Esophagus squamous epithelium (tissue), 5 donors: ENCODE measurements at regions not wholly inside any gene's neighbourhood (a gene's known extent, or its start where the extent isn't known, plus 50 kb on each side); places are given as distances from the start of the nearest gene placed in this dataset.

ENCODE experiments used
- DNase-seq: peaks from one replicate; lab custom pipeline; 2025; lab: John Stamatoyannopoulos, UW
- H3K27ac ChIP-seq, 4 donors: fragments of 200-600 bp; sonication (generic); one replicate each; pipeline ENCODE4 v1.5.1; 2016 to 2019; ENCODE audit warnings: mild to moderate bottlenecking in 1 of 4
- H3K27me3 ChIP-seq, 4 donors: fragments of 200-600 bp; sonication (generic); 1 replicate in 3 of 4; 2 replicates in 1 of 4; pipeline versions ENCODE4 v1.5.1 to v1.6.0; 2017 to 2021; ENCODE audit warnings: antibody characterized with exemption in 1 of 4
- H3K36me3 ChIP-seq, 3 donors: fragments of 200-600 bp; sonication (generic); one replicate each; pipeline ENCODE4 v1.5.1; 2016 to 2019
- H3K4me1 ChIP-seq, 3 donors: fragments of 200-600 bp; sonication (generic); one replicate each; pipeline ENCODE4 v1.5.1; 2017 to 2019
- H3K4me3 ChIP-seq, 4 donors: fragments of 200-600 bp; sonication (generic); 1 replicate in 3 of 4; 2 replicates in 1 of 4; pipeline ENCODE4 v1.5.1; 2016 to 2019; ENCODE audit warnings: mild to moderate bottlenecking in 2 of 4, moderate library complexity in 1 of 4
- H3K9me3 ChIP-seq, 3 donors: fragments of 200-600 bp; sonication (generic); one replicate each; pipeline ENCODE4 v1.5.1; 2016 to 2019
- POLR2A ChIP-seq, 4 donors: fragments of 450-650 bp; IDR thresholded peaks; one replicate each; pipeline ENCODE4 v1.6.1; 2017; ENCODE audit warnings: antibody characterized with exemption in 4 of 4, mild to moderate bottlenecking in 4 of 4, moderate library complexity in 3 of 4
- WGBS, 2 donors: methylation state at CpG; one replicate each; pipeline ENCODE4 v1.1.5; 2018; 5-methylcytosine and 5-hydroxymethylcytosine counted together
- intact Hi-C: fragments of 100-400 bp; cut with DNase I; formaldehyde crosslinking; loops from one replicate; pipeline ENCODE4 v1.15.0; 2022
- TF ChIP-seq, protein P1 (sequence below), 6 experiments: fragments of 450-650 bp in 4 of 6; fragments of 200-600 bp in 2 of 6; sonication (generic) in 2 of 6; IDR thresholded peaks; one replicate each; pipeline ENCODE4 v1.5.1; 2016 to 2019; ENCODE audit warnings: antibody characterized with exemption in 6 of 6, mild to moderate bottlenecking in 4 of 6, moderate library complexity in 4 of 6
- donor health status: DM: yes; HTN: yes; CAD: no.

DNA sequence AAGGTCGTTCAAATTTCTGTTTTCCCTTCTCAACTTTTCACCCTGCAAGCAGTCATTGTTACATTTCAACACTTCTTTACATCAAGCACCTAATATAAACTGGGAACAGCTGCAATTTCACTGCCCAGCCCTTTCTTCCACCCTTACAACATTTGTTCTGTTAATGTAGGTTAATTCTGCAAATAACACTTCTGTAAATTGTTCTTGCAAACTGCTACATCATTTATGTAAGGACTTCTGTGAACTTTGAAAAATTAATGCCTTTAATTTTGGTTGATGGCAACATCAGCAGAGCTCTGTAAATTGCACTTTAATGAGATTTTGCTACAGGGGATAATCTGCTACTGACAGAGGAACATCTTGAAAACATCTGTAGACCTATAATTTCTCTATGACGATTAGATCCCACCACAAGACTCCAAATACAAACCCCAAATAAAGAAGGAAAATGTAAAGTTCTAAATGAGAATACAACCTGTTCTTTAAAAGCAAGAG is 93.5 kb downstream of the ZIC4 start:
- no peaks in the 10 kb centered on the region for H3K4me1 ChIP-seq
- no peaks in the 10 kb centered on the region for H3K36me3 ChIP-seq
- H3K4me3 ChIP-seq = no peak overlapping the region
- TF ChIP-seq, protein P1, sequence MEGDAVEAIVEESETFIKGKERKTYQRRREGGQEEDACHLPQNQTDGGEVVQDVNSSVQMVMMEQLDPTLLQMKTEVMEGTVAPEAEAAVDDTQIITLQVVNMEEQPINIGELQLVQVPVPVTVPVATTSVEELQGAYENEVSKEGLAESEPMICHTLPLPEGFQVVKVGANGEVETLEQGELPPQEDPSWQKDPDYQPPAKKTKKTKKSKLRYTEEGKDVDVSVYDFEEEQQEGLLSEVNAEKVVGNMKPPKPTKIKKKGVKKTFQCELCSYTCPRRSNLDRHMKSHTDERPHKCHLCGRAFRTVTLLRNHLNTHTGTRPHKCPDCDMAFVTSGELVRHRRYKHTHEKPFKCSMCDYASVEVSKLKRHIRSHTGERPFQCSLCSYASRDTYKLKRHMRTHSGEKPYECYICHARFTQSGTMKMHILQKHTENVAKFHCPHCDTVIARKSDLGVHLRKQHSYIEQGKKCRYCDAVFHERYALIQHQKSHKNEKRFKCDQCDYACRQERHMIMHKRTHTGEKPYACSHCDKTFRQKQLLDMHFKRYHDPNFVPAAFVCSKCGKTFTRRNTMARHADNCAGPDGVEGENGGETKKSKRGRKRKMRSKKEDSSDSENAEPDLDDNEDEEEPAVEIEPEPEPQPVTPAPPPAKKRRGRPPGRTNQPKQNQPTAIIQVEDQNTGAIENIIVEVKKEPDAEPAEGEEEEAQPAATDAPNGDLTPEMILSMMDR (IDR thresholded peaks at IDR 0.05) = no peak
- TF ChIP-seq POLR2A (IDR thresholded peaks at IDR 0.05) = no peak
- WGBS, 2 donors = 25 to 26% methylated on average over 2 of the region's 2 CpGs
- H3K9me3 ChIP-seq = no peaks in the 10 kb centered on the region
- no peak for DNase-seq
- intact Hi-C loops = no loop called here
- H3K27ac ChIP-seq = no peak overlapping the region
- H3K27me3 ChIP-seq = no peaks in the 10 kb centered on the region

- DNase-seq = no peak
- H3K36me3 ChIP-seq = no peaks in the 10 kb centered on the region
- TF ChIP-seq, protein P1 (IDR thresholded peaks at IDR 0.05) = no peak
- TF ChIP-seq POLR2A (IDR thresholded peaks at IDR 0.05) = no peak
- no peaks in the 10 kb centered on the region for H3K27me3 ChIP-seq
- intact Hi-C loops = no loop called here
- 34 to 40% methylated on average over 2 of the region's 2 CpGs for WGBS, 2 donors
- no peaks in the 10 kb centered on the region for H3K9me3 ChIP-seq
- no peak overlapping the region for H3K27ac ChIP-seq
- H3K4me1 ChIP-seq = no peaks in the 10 kb centered on the region
- no peak overlapping the region for H3K4me3 ChIP-seq
Measured at GRCh38 chr3:147311716-147312115, 94.6 kb downstream of the ZIC4 start.

GRCh38 chr3:147305533-147306250 is 100.7 kb downstream of the ZIC4 start:
- H3K36me3 ChIP-seq = no peaks in the 10 kb centered on the region
- no peaks in the 10 kb centered on the region for H3K9me3 ChIP-seq
- no peak overlapping the region for H3K27ac ChIP-seq
- DNase-seq = no peak
- H3K27me3 ChIP-seq = no peaks in the 10 kb centered on the region
- intact Hi-C loops = no loop called here
- H3K4me1 ChIP-seq = no peaks in the 10 kb centered on the region
- H3K4me3 ChIP-seq = no peak overlapping the region
- TF ChIP-seq, protein P1 (IDR thresholded peaks at IDR 0.05) = no peak
- no peak for TF ChIP-seq POLR2A (IDR thresholded peaks at IDR 0.05)

GRCh38 chr3:147304756-147305155 is 101.6 kb downstream of the ZIC4 start:
- no peak overlapping the region for H3K4me3 ChIP-seq
- H3K4me1 ChIP-seq = no peaks in the 10 kb centered on the region
- no peak for DNase-seq
- TF ChIP-seq, protein P1 (IDR thresholded peaks at IDR 0.05) = no peak
- TF ChIP-seq POLR2A (IDR thresholded peaks at IDR 0.05) = no peak
- no peak overlapping the region for H3K27ac ChIP-seq
- intact Hi-C loops = no loop called here
- H3K27me3 ChIP-seq = no peaks in the 10 kb centered on the region
- H3K36me3 ChIP-seq = no peaks in the 10 kb centered on the region
- WGBS, 2 donors = 74 to 81% methylated on average over 4 of the region's 4 CpGs
- no peaks in the 10 kb centered on the region for H3K9me3 ChIP-seq

- DNase-seq = no peak
- Histone ChIP-seq H3K9me3 (no peaks in the 10 kb centered on the region), H3K36me3 (no peaks in the 10 kb centered on the region), H3K4me1 (no peaks in the 10 kb centered on the region), H3K27me3 (no peaks in the 10 kb centered on the region), H3K4me3 (no peak overlapping the region), H3K27ac (no peak overlapping the region)
- intact Hi-C loops = no loop called here
- 57 to 81% methylated on average over 1 of the region's 1 CpG for WGBS, 2 donors
- no peak for TF ChIP-seq POLR2A (IDR thresholded peaks at IDR 0.05)
- TF ChIP-seq, protein P1 (IDR thresholded peaks at IDR 0.05) = no peak
Measured at GRCh38 chr3:147301781-147302180, 104.6 kb downstream of the ZIC4 start.
